Activated CD4-positive, alpha-beta T cell treated with anti-CD3 and anti-CD28 coated beads, Interleukin-2, Interleukin-4, amounts not matched to agents 100 ng/mL and 50 ng/mL, durations not matched to agents 16 hours and 8 hours (primary cell): ENCODE measurements at regions not wholly inside any gene's neighbourhood (a gene's known extent, or its start where the extent isn't known, plus 50 kb on each side); places are given as distances from the start of the nearest gene placed in this dataset.
A peak's percentile ranks its signal among the peaks of the same experiment; 100 is the strongest.
"Not testable (repeated sequence)": the region's sequence is repeated elsewhere in the genome, so short reads cannot be mapped to it uniquely, and the experiment has no call there.

ENCODE experiments used
- DNase-seq: peaks from one replicate; pipeline ENCODE4 v3.0.0-alpha.2; 2020; ENCODE audit warnings: low spot score

- no peak for DNase-seq
Observed at GRCh38 chr5:86232246-86232645, 385.5 kb upstream of the COX7C start.

DNA sequence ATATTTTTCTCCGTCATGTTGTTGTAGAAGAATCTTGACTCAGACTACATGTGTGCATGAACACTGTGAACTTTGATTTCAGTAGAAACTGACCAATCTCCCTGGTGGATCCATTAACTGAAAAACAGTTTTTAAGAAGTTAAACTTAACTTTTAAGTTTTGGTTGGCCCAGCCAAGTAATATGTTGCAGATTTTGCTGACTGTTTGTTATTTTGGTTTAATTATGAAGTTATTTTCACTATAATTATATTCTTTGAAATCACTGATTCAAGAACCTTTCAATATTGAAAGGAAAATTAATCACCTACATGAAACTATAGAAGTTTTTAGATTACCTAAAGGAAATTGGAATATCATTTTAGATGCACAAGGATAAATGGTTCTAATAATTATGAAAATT is 373.6 kb upstream of the COX7C start:
- no peak for DNase-seq

DNA sequence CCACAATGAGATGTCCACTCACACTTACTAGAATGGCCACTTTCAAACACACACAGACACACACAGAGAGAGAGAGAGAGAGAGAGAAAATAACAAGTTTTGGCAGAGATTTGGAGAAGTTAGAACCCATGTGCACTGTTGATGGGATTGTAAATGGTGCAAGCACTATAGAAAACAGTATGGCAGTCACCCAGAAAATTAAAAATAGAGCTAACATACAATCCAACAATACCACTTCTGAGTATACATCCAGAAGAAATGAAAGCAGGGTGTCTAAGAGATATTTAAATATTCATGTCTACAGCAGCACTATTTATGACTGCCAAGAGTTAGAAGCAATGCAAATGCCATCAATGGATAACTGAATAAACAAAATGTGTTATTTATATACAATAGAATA is 359.9 kb upstream of the COX7C start:
- no peak for DNase-seq

DNA sequence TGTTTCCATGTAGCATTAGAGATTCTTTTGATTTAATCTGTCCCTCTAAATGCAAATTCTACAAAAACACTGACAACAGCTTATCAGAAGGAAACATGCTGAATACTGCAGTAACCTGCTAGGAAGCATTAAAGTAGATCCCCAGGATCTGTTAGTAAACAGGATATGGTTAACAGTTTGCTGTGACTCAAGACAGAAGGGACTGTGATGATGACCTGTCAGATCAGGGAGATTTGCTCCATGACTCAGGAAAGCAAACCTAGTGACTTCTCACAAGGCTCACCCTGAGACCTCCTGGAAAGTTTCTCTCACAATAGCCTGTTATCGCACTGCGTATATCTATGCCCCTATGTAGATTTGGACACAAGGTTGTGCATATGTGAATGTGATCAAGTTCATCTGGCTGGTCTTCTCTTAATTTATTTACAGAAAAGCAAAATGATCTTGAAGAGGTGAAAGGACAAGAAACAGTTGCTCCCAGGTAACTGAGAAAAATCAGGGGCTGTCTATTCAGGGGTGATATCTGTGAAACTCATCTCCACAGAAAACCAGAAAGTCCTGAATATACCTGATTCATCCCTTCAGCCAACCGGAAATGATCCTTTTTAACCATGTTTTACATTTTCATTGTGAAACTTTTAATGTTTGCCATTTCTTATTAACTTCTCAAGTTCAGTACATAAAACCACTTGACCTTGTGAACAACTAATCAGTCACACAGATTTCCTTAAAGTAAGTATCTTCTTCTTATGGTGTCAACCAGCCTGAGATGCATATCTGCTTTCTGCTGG is 333.1 kb upstream of the COX7C start:
- not testable (repeated sequence) for DNase-seq

GRCh38 chr5:86287437-86287836 is 330.3 kb upstream of the COX7C start:
- not testable (repeated sequence) for DNase-seq

GRCh38 chr5:86289786-86290185 is 328.0 kb upstream of the COX7C start:
- not testable (repeated sequence) for DNase-seq

DNA sequence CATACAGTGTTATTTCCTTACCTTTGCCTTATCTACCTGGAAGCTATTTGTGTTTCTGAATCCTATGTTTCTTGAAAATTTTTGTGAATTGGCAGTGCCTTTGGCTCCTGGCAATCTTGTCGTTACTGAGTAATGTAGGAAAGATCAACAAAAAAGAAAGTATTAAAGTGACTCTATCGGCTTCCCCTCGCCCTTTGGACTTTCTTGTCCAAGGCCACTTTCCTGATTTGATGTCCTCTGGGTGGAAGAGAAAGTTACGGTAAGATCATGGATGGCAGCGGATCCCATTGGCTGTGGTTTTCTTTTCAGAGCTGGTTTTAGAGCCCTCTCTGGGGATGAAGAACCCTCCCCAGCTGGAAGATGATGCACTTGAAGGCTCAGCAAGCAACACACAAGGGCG is 324.9 kb upstream of the COX7C start:
- not testable (repeated sequence) for DNase-seq

DNA sequence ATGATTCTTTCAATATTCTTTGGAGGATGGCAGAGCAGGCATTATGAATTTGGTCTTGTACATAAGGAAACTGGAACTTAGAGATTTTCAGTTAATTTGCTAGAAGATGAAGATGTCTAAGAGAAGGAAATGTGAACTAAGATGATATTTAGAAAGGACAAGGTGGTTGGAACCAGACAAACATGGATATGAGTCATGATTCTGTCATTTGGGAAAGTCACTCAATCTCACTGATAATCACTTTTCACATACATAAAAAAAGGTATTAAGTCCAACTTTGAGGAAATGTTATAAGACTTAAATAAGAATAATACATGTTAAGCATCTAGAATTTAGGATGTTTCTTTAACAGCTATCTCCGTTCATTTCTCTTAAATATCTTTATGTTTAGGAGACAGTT is 315.1 kb upstream of the COX7C start:
- not testable (repeated sequence) for DNase-seq

DNA sequence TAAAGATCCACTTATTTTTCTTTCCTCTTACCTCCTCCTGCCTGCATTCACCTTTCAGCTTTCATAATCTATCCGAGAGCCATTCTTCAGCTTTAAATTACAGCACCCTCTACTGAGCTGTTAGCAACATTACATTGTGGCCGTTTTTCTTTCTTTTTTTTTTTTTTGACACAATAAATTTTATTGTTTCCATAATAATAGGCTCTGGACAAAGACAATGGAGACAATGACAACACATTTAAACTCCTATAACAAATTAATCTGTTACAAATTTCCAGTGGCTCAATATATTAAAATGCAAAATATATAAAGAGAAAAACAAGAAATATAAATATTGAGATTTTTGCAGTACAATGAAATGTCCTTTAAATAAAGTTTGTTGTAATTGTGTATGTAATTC is 312.7 kb upstream of the COX7C start:
- not testable (repeated sequence) for DNase-seq

DNA sequence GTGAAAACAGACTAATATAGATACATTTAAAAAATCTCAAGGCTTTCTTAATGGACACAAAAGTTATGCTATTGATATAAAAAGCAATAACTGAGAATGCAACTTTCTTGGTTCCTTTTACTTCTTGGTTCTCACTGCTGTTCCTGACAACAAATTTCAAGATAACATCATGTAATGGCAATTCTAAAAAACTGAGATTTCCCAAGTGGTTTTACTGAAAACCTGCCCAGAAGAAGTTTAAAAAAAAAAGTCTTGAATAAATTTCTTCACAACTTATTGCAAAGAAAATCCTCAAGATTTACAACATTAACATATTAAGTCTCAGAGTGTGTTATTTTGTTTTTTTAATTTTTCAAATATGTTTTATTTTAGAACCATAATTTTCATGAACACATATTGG is 302.8 kb upstream of the COX7C start:
- no peak for DNase-seq

- DNase-seq, result no peak
Observed at GRCh38 chr5:86320266-86320665, 297.5 kb upstream of the COX7C start.

GRCh38 chr5:86329318-86329717 is 288.4 kb upstream of the COX7C start:
- no peak for DNase-seq

GRCh38 chr5:86330736-86331135 is 287.0 kb upstream of the COX7C start:
- DNase-seq, result no peak

DNA sequence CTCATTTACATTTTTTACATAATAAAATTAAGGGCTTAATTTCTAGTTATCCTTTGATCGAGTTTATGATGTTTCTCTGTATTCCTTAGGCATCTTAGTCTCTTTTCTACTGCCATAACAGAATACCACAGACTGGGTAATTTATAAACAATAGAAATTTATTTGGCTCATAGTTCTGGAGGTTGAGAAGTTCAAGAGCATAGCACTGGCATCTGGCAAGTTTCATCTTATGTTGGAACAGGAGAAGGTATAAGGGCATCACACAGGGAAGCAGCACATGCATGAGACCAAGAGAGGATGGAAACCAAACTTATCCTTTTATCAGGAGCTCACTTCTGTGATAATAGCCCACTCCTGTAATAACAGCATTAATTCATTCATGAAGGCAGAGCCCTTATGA is 284.9 kb upstream of the COX7C start:
- no peak for DNase-seq

DNA sequence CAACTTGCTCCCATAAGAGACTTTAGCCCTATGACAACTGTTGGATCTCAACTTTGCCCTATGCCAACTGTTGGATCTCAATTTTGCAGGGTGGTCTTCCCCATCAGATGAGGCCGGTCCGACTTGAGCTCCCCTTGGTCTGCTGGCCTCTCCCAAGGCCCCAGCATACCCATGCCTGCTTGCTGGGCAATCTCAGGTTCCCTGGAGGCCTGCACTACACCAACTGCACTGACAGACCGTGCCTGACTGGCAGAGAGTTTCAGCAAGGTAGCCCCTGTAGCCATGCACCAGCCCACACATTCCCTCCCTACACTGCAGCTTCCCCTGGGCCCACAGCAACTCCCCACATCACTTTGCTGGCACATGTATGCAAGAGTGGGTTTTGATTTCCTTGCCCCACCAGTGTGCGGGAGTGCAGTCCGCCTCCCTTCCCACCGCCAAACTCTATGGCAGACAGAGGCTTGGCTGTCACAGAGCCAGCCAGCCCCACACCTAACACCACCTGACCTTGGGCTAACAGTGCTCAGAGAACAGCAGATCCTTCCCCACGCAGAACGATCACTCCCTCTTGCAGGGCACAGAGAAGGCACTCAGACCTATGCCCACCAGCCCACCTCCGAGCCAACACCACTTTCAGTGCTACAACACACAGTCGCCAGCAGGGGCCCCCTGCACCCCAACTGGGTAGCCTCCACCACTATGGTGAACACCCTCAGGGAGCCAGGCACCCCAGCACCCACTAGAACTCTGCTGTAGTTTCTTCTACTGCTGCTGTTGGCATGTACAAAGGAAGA is 279.9 kb upstream of the COX7C start:
- no peak for DNase-seq

DNA sequence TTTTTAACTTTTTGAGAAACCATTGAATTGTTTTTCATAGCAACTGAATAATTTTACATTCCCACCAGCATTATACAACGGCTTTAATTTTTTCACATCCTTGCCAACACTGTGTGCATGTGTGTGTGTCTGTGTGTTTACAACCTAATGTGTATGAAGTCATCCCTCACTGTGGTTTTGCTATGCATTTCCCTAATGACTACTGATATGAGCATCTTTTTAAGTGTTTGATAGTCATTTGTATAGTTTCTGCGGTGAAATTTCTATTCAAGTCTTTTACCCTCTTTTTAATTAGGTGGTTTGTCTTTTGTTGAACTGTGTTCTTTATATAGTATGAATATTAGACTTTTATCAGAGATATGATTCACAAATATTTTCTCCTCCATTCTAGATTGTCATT is 263.1 kb upstream of the COX7C start:
- peak; percentile 0 for DNase-seq

DNA sequence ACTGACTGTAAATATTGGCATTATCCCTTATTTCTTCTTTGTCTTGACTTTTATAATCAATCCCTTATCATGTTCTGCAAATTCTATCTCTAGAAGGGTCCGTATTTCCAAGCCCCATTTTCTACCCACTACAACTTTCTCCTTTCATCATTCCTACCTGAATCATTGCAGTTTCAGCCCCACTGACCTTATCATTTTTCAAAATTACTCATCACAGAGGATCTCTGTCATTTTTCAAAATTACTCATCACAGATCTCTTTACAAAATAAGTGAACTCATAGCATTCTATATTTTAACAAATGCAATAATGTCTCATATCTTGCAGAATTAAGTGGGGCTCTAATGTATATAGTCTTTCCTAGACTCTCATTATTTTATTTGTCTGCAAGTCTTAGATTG is 256.9 kb upstream of the COX7C start:
- DNase-seq, result peak; percentile 9

GRCh38 chr5:86371061-86371460 is 246.7 kb upstream of the COX7C start:
- DNase-seq, result no peak

- no peak for DNase-seq
Observed at GRCh38 chr5:86374611-86375010, 243.1 kb upstream of the COX7C start.

- DNase-seq, result no peak
Observed at GRCh38 chr5:86376214-86376613, 241.5 kb upstream of the COX7C start.

DNA sequence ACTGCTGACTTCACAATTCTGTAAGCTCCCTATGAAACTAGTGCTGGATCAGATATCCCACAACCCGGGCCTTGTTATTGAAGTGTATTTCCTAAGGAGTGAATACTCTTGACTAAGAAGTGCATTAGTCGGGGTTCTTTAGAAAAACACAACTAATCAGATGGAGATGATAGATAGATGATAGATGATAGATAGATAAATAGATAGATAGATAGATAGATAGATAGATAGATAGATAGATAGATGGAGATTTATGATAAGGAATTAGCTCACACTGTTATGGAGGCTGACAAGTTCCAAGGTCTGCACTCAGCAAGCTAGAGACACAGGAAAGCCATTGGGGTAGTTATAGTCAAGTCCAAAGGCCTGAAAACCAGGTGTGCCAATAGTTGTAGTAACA is 214.6 kb upstream of the COX7C start:
- DNase-seq, result no peak

DNA sequence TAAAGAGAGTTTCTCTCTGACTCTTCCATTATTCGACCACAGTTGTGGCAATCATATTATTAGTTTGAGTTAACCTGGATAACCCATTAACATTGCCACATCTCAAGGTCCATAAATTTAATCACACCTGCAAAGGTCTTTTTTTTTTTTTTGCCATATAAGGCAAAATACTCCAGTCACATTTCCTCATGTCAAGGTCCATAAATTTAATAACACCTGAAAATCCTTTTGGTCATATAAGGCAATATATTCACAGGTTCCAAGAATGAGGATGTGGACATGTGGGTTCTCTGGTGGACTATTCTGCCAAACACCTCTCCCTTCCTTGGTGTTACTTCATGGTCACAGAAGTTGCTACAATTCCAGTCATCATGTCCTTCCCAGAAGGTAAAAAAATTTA is 213.5 kb upstream of the COX7C start:
- DNase-seq, result no peak

DNA sequence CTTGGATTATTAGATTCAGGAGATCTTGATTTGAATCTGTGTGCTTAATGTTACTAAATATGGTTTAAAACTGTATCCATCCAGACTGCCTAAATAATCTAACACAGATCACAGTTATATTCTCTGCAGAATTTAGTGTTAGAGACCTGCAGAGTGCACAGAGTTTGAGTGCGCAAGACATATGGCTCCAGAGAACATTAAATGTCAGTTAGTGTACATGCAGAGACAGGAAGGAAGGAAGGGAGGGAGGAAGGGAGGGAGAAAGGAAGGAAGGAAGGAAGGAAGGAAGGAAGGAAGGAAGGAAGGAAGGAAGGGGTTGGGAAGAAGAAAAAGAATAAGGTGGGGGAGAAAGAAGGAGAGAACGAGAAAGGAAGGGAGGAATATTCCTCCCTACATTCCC is 210.0 kb upstream of the COX7C start:
- no peak for DNase-seq

DNA sequence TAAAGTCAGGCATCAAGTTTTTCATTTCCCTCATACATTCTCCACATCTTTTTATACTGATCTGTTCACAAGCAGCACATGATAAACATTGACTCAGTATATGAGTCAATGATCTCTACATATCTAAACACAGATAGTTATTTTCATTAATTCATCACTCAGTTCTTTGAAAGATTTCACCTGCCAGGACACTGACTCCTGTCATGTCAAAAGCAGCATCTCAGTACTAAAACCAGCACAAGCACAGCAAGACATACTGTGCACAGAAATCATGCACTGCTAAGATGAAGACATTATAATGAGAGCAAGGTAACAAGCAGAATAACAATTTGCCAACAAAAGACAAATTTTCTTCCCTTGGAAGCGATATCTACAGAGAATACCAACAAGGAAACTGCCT is 206.1 kb upstream of the COX7C start:
- DNase-seq, result no peak
